Muscle of back (tissue), 3 donors: ENCODE measurements at regions not wholly inside any gene's neighbourhood (a gene's known extent, or its start where the extent isn't known, plus 50 kb on each side); places are given as distances from the start of the nearest gene placed in this dataset.
A peak's percentile ranks its signal among the peaks of the same experiment; 100 is the strongest.

Source experiments
- DNase-seq, 3 donors: peaks; one replicate each; pipeline versions ENCODE4 v3.0.0 to v3.0.0-alpha.2; 2013

- DNase-seq = peak in 2 of 3 donors; percentile 33 to 66
Observed at GRCh38 chr20:16801919-16802651, 53.9 kb downstream of the OTOR start.

- no peak for DNase-seq
Observed at GRCh38 chr20:16802652-16802935, 54.4 kb downstream of the OTOR start.

DNA sequence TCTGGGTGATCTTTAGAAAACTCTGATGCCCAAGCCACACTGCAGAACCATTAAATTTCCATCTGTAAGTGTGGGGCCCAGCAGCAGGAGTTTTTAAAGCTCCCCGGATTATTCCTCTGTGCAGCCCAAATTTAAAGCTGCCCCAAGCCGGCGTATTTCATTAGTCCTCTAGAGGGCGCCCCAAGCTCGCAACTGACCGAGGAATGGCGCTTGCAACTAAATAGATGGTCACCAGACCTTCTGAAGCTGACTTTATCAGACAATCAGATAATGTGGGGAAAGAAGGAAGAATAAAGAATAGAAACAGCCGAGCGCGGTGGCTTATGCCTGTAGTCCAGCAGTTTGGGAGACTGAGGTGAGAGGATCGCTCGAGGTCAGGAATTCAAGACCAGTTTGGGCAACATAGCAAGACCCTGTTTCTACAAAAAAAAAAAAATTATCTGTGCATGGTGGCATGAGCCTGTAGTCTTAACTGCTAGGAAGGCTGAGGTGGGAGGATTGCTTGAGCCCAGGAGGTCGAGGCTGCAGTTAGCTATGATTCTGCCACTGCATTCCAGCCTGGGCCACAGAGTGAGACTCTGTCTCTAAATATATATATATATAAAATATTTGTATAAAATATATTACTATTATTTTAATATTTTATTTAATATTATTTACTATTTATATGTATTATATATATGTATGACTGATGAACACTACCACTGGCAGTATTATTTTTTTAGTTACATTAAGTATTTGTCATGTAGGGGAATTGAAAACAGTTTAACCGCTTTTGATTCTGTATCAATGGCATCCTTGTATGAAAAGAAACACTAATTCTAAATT, 56.0 kb downstream of the OTOR start:
- peak in 2 of 3 donors; percentile 47 to 64 for DNase-seq

- no peak for DNase-seq
Observed at GRCh38 chr20:16804793-16805187, 56.6 kb downstream of the OTOR start.

DNA sequence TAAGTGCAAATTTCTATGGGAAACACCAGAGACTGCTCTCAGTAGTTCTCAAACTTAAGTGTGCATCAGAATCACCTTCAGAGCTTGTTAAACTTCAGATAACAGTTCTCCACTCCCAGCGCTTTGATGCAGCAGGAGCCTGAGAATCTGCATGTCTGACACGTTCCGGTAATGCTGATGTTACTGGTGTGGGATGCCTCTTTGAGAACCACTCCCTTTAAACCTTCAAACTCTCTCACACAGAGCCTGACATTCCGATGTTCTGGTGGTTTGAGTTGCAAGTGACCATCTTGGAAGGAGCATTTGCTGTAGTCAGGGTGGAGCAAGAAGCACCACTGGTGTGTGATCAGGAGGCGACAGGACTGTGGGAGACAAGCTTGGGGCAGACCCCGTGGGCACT, 57.9 kb downstream of the OTOR start:
- DNase-seq = no peak

DNA sequence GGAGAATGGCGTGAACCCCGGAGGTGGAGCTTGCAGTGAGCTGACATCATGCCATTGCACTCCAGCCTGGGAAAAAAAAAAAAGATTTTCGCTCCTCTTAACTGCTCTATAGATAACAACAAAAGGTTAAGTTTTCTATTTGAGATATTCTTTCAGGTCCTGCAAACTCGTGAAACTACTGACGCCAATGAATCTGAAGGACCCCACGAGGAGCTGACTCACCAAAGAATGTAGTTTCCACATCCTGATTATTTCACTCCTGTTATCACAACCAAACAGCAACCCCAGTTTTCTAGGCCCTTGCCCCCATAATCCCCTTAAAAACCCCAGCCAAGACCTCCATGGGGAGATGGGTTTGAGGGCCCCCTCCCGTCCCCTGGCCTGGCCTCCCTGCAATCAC, 58.7 kb downstream of the OTOR start:
- DNase-seq = no peak

- peak in 2 of 3 donors; percentile 7 to 19 for DNase-seq
Observed at GRCh38 chr20:16808796-16809195, 60.6 kb downstream of the OTOR start.

- DNase-seq = no peak
Observed at GRCh38 chr20:16810216-16810615, 62.1 kb downstream of the OTOR start.

DNA sequence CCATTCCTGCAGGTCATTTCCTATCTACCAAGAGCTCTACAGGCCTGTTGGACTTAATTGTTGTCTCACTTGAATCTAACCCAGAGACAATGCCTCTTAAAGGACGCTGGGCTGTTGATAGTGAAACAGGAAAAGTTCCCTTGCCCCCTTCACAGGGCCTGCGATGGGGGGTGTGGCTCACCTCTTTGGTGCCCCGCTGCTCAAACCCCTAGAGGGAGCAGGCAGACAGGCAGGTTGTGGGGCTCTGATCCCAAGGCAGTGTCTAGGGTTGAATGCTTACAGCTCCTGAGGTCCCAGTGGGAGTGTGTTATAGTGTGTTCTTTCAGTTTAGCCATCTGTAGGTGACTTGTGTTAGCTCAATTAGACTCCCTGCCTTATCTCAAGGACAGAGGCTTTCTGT, 68.0 kb downstream of the OTOR start:
- DNase-seq = no peak

- DNase-seq = no peak
Observed at GRCh38 chr20:16819483-16819882, 71.3 kb downstream of the OTOR start.

DNA sequence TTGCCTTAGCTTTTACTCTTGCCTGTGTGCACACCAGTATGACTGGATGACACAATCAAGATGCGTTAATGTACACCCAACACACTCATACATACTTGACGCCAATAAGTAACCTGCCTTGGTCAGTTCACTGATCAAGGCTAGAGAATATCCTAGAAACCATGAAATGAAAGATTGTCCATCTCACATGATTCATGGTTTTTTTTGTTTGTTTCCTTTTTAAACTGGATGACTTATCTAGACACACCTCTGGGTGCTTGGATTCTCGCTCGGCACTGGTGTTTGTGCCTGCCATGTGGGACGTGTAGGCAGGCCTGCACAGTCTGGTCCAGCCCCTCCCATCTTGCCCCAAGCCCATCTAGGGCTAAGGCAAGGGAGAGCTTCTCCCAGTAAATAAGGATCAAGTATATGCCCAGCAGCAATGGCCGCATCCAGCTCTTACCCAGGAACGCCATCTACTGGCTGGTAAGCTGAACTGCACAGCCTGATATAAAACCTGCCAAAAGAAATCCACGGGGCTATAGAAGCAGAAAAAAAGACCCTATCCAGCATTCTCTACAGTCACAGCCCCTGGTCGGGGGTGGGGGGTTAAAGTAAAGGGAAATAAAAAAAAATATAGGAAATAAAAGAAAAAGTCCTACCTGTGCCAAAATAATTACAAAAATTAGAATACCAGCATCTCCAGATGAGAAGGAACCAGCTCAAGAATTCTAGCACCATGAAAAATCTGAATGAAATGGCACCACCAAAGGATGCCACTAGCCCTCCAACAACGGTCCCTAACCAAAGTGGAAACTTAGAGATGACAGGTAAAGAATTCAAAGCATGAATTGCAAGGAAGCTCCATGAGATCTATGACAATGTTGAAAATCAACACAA, 73.3 kb downstream of the OTOR start:
- peak in 2 of 3 donors; percentile 8 to 41 for DNase-seq

DNA sequence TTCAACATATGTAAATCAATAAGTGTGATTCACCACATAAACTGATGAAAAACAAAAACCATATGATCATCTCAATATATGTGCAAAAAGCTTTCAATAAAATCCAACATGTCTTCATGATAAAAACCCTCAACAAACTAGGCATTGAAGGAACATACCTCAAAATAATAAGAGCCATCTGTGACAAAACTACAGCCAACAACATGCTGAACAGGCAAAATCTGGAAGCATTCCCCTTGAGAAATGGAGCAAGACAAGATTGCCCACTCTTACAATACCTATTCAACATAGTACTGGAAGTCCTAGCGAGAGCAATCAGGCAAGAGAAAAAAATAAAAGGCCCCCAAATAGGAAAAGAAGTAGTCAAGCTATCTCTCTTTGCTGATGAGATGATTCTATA, 76.5 kb downstream of the OTOR start:
- no peak for DNase-seq

- DNase-seq = no peak
Observed at GRCh38 chr20:16828666-16829305, 80.6 kb downstream of the OTOR start.

DNA sequence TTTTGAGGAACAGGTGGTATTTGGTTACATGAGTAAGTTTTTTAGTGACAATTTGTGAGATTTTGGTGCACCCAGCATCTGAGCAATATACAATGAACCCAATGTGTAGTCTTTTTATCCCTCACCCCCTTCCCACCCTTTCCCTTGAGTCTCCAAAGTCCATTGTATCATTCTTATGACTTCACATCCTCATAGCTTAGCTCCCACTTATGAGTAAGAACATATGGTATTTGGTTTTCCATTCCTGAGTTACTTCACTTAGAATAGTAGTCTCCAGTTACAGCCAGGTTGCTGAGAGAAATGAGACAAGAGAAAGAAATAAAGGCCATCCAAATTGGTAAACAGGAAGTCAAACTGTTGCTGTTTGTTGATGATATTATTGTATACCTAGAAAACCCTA, 87.5 kb downstream of the OTOR start:
- DNase-seq = peak in 1 of 3 donors; percentile 45

DNA sequence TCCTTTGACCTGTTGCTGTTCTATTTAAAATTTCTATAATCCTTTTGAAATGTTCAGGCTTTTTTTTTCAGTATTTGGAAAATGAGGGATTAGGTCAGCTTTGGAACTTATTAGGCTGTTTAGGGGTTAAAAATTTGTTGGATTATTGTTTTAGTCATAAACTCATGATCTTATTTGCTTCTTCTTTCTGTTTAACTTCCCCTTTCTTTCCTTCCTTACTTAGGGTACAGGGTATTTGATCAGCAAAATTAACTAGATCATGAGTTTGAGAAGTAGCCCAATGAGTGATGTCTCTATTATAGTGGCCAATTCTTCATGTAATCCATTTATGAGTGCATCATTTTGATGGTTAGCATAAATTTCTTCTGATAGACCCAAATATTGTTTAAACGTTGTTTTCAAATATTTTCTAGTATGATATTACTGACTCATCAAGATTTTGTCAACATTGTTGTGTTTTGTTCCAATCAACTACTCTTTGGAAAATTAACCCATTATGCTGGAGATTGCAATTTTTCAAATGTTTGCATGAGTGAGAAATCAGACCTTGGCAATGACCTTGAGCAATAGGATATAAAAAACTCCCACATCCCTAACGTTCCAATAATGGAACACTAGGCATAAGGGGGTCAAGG, 94.4 kb downstream of the OTOR start:
- no peak for DNase-seq

DNA sequence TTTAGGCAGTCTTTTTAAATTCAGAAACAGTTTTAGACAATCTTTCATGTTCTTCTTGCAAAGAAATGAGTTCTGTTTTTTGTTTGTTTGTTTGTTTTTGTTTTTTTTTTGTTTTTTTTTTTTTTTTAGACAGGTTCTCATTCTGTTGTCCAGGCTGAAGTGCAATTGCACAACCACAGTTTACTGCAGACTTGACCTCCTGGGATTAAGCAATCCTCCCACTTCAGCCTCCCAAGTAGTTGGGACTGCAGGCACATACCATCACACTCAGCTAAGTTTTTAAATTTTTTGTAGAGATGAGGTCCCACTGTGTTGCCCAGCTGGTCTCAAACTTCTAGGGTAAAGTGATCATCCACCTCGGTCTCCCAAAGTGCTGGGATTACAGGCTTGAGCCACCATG, 96.2 kb downstream of the OTOR start:
- no peak for DNase-seq

- DNase-seq = peak in 1 of 3 donors; percentile 73
Observed at GRCh38 chr20:16846006-16846405, 97.8 kb downstream of the OTOR start.

GRCh38 chr20:16848061-16848460, 99.9 kb downstream of the OTOR start:
- no peak for DNase-seq

GRCh38 chr20:16848526-16848925, 100.4 kb downstream of the OTOR start:
- no peak for DNase-seq

- DNase-seq = no peak
Observed at GRCh38 chr20:16860914-16861313, 112.8 kb downstream of the OTOR start.

GRCh38 chr20:16861708-16862107, 113.5 kb downstream of the OTOR start:
- no peak for DNase-seq

- no peak for DNase-seq
Observed at GRCh38 chr20:16863303-16863702, 115.1 kb downstream of the OTOR start.
